ENCODE measurements at regions not wholly inside any gene's neighbourhood (a gene's known extent, or its start where the extent isn't known, plus 50 kb on each side); places are given as distances from the start of the nearest gene placed in this dataset.
"Not testable (repeated sequence)": the region's sequence is repeated elsewhere in the genome, so short reads cannot be mapped to it uniquely, and the experiment has no call there.

GRCh38 chr15:69602921-69603320 lies 150.3 kb downstream of the RPLP1 start:
- no peak for DNase-seq

DNA sequence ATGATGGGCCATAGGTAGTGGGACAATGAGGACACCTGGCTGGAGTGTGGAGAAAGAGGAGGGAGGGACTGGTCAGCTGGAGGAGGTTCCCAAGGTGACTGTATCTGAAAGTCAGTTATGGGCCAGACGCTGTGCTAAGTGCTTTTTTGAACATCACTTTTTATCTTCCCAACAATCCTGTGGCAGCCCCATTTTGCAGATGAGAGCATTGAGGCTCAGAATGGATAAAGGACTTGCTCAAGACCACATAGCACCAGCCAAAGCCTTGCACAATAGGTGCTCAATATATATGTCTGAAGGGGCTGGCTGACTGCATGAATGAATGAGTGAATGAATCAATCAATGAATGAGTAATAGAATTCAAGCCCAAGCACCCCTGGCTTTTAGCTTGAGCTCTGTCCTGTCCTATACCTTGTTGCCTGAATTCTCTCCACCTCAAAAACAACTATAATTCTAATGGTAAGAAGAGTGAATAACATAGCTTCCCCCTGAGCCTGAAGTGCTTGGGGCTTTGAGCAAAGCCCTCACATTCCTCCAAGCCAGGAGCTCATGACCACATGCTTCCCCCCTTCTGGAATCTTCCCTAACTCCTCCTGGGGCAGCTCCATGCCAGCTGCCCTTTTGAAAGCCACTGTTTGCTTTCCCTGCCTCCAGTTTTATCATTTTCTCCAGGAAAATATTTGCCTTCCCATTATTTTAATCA lies 150.9 kb downstream of the RPLP1 start:
- DNase-seq, result no peak

- DNase-seq, result peak; percentile 96
Observed at GRCh38 chr15:69604072-69604411, 151.4 kb downstream of the RPLP1 start.

DNA sequence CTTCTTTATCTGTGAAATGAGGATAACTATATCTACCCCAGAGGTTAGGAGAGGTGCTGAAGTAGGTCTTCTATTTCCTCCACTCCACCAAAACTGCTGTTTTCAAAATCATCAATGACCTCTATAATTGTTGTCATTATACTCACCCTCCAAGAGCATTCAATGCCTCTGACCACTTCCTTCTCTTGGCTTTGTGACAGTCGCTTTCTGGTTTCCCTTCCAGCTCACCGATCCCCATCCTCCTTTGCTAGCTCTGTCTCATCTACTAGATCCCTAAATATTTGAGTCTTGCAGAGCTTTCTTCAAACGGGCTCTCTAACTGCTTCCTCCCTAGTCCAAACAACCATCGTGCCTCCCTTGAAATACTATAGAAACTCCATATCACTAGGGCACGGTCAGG lies 153.5 kb downstream of the RPLP1 start:
- no peak for DNase-seq

- no peak for DNase-seq
Observed at GRCh38 chr15:69606921-69607500, 154.4 kb downstream of the RPLP1 start.

- no peak for DNase-seq
Observed at GRCh38 chr15:69608661-69609060, 156.0 kb downstream of the RPLP1 start.

DNA sequence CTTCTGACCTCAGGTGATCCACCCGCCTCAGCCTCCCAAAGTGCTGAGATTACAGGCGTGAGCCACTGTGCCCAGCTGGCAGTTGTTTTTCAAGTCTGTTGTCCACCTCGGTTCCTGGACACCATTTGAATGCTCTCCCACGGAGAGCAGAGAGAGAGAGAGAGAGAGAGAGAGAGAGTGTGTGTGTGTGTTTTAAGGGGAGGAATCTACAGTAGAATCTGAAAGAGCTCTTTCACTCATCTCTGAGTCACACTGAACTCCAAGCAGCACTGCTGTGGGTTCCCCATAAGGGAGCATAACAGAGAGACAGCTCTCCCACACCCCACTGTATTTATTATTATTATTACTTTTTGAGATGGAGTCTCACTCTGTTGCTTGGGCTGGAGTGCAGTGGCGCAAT lies 156.6 kb downstream of the RPLP1 start:
- DNase-seq, result no peak

DNA sequence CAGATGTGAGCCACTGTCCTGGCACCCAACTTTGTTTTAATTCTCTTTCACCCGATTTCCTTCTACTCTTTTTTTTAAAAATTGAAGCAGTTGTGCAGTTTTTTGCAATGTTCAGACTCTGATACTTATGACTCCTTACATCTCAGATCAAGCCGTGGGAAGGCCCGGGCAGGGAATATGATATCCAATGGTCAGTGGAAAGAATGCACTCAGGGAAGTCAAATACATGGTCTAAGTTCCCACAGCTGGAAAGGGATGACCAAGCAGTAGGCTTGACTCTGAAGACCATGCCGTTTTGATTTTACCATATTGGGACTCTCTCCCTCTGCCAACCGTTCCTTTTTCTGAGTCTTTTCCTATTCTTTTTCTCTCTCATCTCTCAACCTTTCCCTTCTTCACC lies 157.2 kb downstream of the RPLP1 start:
- DNase-seq, result no peak

DNA sequence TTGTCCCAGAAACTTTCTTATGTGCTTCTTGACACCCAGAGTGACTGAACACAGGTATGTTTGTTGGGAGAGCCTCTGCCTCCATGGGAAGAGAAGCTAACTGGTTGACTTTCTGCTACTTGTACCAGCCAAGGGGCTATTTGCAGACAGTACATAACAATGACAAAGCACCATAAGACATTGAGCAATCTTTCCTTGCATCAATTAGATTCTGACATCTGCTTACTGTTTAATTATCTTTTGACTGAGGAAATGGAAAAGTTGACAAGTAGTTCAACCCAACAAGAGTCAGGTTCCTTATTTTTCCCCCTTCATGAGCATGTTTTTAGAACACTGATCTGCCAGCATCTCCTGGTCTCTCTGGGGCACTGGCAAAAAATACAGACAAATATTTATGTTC lies 157.7 kb downstream of the RPLP1 start:
- no peak for DNase-seq

DNA sequence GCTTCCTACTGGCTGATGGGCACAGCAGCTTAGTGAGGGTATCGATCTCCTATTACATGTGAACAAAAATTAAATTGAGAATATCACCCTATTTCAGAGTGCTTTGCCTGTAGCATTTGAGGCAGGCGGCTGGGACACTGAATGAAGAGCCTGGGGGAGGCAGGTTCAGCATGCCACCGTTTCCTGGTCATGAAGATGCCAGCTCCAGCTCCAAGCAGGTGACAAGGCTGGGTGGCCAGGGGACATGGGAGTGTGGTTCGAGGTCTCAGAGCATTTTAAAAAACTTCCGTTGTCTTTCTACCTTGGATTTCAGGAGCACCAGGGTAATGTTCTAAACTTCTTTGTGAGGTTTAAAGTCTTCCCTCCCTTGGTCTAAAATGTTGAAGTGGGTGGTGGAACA lies 158.2 kb downstream of the RPLP1 start:
- no peak for DNase-seq

GRCh38 chr15:69612112-69612511 lies 159.5 kb downstream of the RPLP1 start:
- peak; percentile 94 for DNase-seq

DNA sequence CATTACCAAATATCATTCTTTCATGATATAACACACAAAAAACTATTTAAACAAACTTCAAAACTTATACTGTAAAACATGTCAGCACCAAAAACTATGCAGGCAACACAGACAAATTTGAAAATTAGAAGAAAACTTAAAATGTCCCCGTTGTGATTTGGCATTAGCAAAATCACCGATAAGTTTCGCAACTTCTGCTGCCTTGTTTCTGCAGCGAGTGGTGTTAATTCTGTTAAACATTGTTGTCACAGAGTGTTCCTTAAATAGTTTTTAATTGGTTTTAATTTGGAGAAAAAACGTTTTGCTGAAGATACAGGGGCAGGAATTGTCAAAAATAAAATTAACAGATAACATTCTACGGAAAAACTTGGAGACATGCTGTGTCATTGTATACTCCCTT lies 160.6 kb downstream of the RPLP1 start:
- DNase-seq, result no peak

DNA sequence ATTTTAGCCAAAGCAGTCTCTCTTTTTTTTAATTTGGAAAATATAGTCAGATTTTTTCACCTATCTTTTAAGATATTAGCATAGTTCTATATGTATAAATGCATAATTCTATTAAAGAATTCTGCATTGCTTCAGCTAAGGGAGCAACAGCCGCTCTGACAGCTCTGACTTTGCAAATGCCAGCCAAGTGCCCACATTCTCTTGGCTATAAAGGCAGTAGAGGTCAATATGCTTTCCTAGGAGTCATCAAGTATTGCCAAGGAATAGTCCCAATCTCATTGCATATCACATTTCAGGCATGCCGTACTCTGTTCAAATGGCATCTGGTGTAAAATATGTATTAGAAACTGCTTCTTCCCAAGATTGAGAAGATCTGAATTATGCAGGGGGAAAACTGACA lies 161.4 kb downstream of the RPLP1 start:
- no peak for DNase-seq

- no peak for DNase-seq
Observed at GRCh38 chr15:69615736-69616135, 163.1 kb downstream of the RPLP1 start.

DNA sequence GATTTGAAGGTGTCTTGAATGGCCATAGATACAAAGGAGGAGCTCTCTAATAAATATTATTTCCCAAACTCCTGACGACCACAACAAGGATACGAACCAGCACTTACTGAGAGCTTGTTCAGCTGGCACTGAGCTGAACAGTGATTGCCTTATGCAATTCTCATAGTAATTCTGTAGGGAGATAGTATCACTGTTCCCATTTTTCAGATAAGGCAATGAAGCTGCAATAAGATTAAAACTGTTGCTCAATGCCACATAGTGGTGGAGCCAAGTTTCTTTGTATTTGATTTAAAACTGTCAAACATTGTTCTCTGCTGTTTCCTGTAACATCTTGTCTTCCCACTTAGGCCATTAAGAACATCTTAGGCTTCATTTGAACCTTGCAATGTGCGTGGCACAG lies 163.9 kb downstream of the RPLP1 start:
- no peak for DNase-seq

DNA sequence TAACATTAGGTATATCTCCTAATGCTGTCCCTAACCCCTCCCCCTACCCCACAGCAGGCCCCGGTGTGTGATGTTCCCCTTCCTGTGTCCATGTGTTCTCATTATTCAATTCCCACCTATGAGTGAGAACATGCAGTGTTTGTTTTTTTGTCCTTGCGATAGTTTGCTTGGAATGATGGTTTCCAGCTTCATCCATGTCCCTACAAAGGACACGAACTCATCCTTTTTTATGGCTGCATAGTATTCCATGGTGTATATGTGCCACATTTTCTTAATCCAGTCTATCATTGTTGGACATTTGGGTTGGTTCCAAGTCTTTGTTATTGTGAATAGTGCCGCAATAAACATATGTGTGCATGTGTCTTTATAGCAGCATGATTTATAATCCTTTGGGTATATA lies 164.5 kb downstream of the RPLP1 start:
- DNase-seq, result not testable (repeated sequence)

DNA sequence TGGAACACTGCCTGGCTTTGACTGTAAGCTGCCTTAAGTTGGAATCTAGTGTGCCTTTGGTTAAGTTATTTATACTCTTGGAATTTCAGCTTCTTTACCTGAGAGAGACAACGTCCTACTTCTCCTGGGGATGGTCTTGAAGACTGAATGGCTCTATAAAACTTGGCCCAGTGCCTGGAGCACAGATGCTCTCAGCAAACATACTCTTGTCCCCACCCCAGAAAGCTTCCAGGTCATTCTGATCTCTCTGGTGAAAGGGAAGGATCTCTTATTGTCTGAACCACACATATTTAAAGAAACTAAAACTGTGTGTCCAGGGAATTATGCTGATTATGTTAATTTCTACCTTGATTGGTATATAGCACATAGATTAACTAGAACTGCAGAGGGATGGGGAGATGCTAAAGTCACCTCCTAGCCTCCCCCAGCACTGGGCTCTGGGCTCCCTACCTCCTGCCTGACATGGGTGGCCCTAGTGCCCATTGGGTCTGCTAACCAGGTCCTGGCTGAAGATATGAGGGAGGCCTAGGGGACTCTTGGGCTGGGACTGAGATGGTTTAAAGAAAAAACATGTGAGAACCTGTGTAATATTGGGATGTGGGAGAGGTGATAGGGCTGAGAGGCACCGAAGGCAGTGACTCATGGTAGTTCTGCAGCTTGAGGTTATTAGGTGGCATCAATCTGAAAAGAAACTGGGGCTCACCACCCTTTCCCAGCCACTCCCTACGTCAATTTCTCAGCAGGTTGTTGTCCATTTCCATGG lies 171.0 kb downstream of the RPLP1 start:
- peak; percentile 44 for DNase-seq

GRCh38 chr15:69624155-69624520 lies 171.5 kb downstream of the RPLP1 start:
- no peak for DNase-seq

GRCh38 chr15:69624816-69625215 lies 172.2 kb downstream of the RPLP1 start:
- no peak for DNase-seq

DNA sequence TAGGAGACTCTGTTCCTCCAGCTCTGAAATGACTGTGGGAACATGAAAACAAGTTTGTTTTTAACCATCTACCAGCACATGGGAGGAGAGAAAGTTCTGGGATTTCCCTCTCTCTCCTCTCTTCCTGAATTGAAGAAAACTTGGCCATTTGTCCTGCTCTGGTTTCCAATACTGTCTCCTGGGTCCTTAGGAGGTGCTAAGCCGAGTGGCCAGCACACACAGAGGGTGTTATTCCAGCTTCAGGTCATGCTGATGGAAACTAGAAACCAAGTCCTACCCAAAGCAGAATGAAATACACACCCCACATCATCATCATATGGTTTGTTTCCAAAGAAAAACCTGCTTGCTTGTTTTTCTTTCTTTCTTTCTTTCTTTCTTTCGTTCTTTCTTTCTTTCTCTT lies 172.7 kb downstream of the RPLP1 start:
- no peak for DNase-seq

DNA sequence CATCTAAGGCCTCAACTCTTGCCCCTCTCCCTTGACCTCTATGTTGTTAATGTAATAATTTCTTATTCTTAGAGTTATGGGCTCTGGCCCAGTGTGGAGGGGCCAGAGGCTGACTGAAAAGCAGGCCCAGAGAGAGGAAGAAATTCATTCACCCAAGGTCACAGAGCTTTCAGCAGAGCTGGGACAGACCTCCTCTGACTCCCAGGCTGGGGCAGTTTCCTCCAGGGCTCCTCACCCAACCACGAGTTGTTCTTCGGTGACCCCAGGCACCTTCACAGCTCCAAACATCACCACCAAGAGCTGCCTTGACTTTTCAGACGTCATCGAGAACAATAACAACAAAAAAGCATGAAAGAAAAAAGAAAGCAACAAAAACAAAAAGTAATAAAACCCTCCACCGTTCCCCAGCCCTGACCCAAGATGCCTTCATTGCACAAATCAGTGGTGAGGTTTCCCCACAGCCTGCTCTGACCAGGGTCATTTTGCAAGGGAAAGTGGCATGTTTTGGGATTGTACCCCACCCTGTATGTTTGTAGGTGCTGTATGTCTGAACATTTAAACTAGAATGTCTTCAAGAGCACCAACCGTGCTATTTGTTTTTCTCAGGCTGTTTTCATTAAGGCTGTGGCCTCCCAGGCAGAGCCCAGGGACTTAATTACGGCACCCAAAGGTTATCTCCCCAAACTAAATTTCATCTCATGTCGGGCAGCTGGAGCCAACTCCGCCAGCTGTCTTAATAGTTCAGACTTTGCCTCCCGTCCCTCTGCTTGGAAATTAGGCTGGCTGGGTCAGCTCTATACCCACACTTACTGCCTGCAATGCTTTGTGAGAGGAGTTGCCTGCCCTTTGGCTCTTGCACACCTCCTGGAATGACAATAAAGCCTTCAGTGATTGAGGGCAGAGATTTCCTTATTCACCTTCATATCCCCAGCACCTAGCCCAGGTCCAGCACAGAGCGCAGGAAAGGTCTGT lies 173.8 kb downstream of the RPLP1 start:
- DNase-seq, result no peak

- DNase-seq, result no peak
Observed at GRCh38 chr15:69627548-69628158, 175.0 kb downstream of the RPLP1 start.
